ENCODE measurements at regions not wholly inside any gene's neighbourhood (a gene's known extent, or its start where the extent isn't known, plus 50 kb on each side); places are given as distances from the start of the nearest gene placed in this dataset.

- WGBS, 4 donors = 65 to 69% (median 68%) methylated on average over 7 of the region's 7 CpGs
- no peaks in the 10 kb centered on the region for H3K9me3 ChIP-seq (replicated peaks in 1 of 3)
- no peak for DNase-seq
- TF ChIP-seq, protein P1, sequence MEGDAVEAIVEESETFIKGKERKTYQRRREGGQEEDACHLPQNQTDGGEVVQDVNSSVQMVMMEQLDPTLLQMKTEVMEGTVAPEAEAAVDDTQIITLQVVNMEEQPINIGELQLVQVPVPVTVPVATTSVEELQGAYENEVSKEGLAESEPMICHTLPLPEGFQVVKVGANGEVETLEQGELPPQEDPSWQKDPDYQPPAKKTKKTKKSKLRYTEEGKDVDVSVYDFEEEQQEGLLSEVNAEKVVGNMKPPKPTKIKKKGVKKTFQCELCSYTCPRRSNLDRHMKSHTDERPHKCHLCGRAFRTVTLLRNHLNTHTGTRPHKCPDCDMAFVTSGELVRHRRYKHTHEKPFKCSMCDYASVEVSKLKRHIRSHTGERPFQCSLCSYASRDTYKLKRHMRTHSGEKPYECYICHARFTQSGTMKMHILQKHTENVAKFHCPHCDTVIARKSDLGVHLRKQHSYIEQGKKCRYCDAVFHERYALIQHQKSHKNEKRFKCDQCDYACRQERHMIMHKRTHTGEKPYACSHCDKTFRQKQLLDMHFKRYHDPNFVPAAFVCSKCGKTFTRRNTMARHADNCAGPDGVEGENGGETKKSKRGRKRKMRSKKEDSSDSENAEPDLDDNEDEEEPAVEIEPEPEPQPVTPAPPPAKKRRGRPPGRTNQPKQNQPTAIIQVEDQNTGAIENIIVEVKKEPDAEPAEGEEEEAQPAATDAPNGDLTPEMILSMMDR (IDR thresholded peaks at IDR 0.05) = no peak
- TF ChIP-seq POLR2A (IDR thresholded peaks at IDR 0.05) = no peak
- H3K36me3 ChIP-seq (replicated peaks in 1 of 2) = no peaks in the 10 kb centered on the region
- no peaks in the 10 kb centered on the region for H3K27me3 ChIP-seq
- peaks cover 6 to 17% of the 10 kb centered on the region in 2 donors for H3K4me1 ChIP-seq (replicated peaks in 1 of 2)
- intact Hi-C loops (cut with DNase I) = no loop called here
- no peak overlapping the region for H3K27ac ChIP-seq
- no peak overlapping the region for H3K4me3 ChIP-seq
Measured at GRCh38 chr6:22142856-22143255, 154.0 kb downstream of the PRL start.

DNA sequence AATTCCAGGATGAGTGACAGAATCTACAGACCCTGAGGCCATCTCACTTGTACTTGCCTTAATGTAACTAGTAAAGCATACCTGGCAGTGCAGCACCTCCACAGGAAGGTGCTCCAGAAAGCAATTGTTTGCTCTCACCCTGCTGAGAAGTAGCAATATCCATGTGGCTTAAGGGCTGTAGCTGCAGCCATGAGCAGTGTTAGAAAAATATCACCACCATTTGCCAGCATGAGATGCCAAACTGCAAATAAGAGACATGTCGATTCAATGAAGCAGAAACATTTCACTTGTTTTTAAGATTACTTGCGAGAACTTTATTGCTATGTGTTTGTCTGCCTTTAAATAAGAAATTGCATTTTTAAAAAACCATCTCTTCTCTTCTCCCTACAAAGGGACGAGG, 151.5 kb downstream of the PRL start:
- Histone ChIP-seq H3K9me3 (replicated peaks in 1 of 3) (no peaks in the 10 kb centered on the region), H3K27ac (no peak overlapping the region), H3K4me1 (replicated peaks in 1 of 2) (peaks cover 23 to 42% of the 10 kb centered on the region in 2 donors), H3K36me3 (replicated peaks in 1 of 2) (no peaks in the 10 kb centered on the region), H3K27me3 (no peaks in the 10 kb centered on the region), H3K4me3 (no peak overlapping the region)
- intact Hi-C loops (cut with DNase I) = no loop called here
- TF ChIP-seq, protein P1 (IDR thresholded peaks at IDR 0.05) = no peak
- TF ChIP-seq POLR2A (IDR thresholded peaks at IDR 0.05) = no peak
- no peak for DNase-seq
- 69 to 82% (median 74%) methylated on average over 3 of the region's 3 CpGs for WGBS, 4 donors

- H3K4me3 ChIP-seq = no peak overlapping the region
- H3K4me1 ChIP-seq (replicated peaks in 1 of 2) = peaks cover 28 to 49% of the 10 kb centered on the region in 2 donors
- intact Hi-C loops (cut with DNase I) = no loop called here
Measured at GRCh38 chr6:22145823-22146677, 150.8 kb downstream of the PRL start.

DNA sequence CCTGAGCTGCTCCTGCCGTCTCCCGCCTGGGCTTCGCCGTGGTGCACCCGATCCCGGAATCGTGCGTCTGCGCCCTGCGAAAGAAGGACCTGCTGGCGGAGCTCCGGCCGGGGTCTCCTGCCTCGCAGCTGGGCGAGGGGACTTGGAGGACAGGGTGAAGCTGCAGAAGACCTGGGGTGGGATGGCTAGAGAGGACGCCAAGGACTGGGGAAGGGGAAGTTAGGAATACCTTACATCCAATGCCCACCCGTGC, 150.2 kb downstream of the PRL start:
- 85 to 98% (median 94%) methylated on average over 15 to 17 of the region's 17 CpGs for WGBS, 4 donors
- no peaks in the 10 kb centered on the region for H3K27me3 ChIP-seq
- no peak overlapping the region for H3K4me3 ChIP-seq
- peaks cover 24 to 46% of the 10 kb centered on the region in 2 donors for H3K4me1 ChIP-seq (replicated peaks in 1 of 2)
- no peaks in the 10 kb centered on the region for H3K36me3 ChIP-seq (replicated peaks in 1 of 2)
- peak in 1 of 7 donors; percentile 23 for DNase-seq
- no peak overlapping the region for H3K27ac ChIP-seq
- no peaks in the 10 kb centered on the region for H3K9me3 ChIP-seq (replicated peaks in 1 of 3)
- no peak for TF ChIP-seq POLR2A (IDR thresholded peaks at IDR 0.05)
- TF ChIP-seq, protein P1 (IDR thresholded peaks at IDR 0.05) = no peak
- intact Hi-C loops (cut with DNase I) = no loop called here

More at GRCh38 chr6:22145823-22146677, 150.8 kb downstream of the PRL start:
- 62 to 69% (median 65%) methylated on average over 13 to 15 of the region's 15 CpGs for WGBS, 4 donors
- TF ChIP-seq, protein P1 (IDR thresholded peaks at IDR 0.05) = peak in 4 of 6 experiments; percentile 22 to 47 (median 34)
- no peak for TF ChIP-seq POLR2A (IDR thresholded peaks at IDR 0.05)
- DNase-seq = peak in 2 of 7 donors; percentile 19 to 60
- no peaks in the 10 kb centered on the region for H3K27me3 ChIP-seq
- no peak overlapping the region for H3K27ac ChIP-seq
- H3K36me3 ChIP-seq (replicated peaks in 1 of 2) = no peaks in the 10 kb centered on the region
- no peaks in the 10 kb centered on the region for H3K9me3 ChIP-seq (replicated peaks in 1 of 3)

Data from adrenal gland (tissue), 9 donors.